Esophagus squamous epithelium (tissue), 5 donors: ENCODE measurements at regions not wholly inside any gene's neighbourhood (a gene's known extent, or its start where the extent isn't known, plus 50 kb on each side); places are given as distances from the start of the nearest gene placed in this dataset.

Experiments used
- DNase-seq: peaks from one replicate; lab custom pipeline; 2025; lab: John Stamatoyannopoulos, UW
- H3K27ac ChIP-seq, 4 donors: fragments of 200-600 bp; sonication (generic); one replicate each; pipeline ENCODE4 v1.5.1; 2016 to 2019; ENCODE audit warnings: mild to moderate bottlenecking in 1 of 4
- H3K27me3 ChIP-seq, 4 donors: fragments of 200-600 bp; sonication (generic); 1 replicate in 3 of 4; 2 replicates in 1 of 4; pipeline versions ENCODE4 v1.5.1 to v1.6.0; 2017 to 2021; ENCODE audit warnings: antibody characterized with exemption in 1 of 4
- H3K36me3 ChIP-seq, 3 donors: fragments of 200-600 bp; sonication (generic); one replicate each; pipeline ENCODE4 v1.5.1; 2016 to 2019
- H3K4me1 ChIP-seq, 3 donors: fragments of 200-600 bp; sonication (generic); one replicate each; pipeline ENCODE4 v1.5.1; 2017 to 2019
- H3K4me3 ChIP-seq, 4 donors: fragments of 200-600 bp; sonication (generic); 1 replicate in 3 of 4; 2 replicates in 1 of 4; pipeline ENCODE4 v1.5.1; 2016 to 2019; ENCODE audit warnings: mild to moderate bottlenecking in 2 of 4, moderate library complexity in 1 of 4
- H3K9me3 ChIP-seq, 3 donors: fragments of 200-600 bp; sonication (generic); one replicate each; pipeline ENCODE4 v1.5.1; 2016 to 2019
- CTCF ChIP-seq, 6 experiments: fragments of 450-650 bp in 4 of 6; fragments of 200-600 bp in 2 of 6; sonication (generic) in 2 of 6; IDR thresholded peaks; one replicate each; pipeline ENCODE4 v1.5.1; 2016 to 2019; ENCODE audit warnings: antibody characterized with exemption in 6 of 6, mild to moderate bottlenecking in 4 of 6, moderate library complexity in 4 of 6
- POLR2A ChIP-seq, 4 donors: fragments of 450-650 bp; IDR thresholded peaks; one replicate each; pipeline ENCODE4 v1.6.1; 2017; ENCODE audit warnings: antibody characterized with exemption in 4 of 4, mild to moderate bottlenecking in 4 of 4, moderate library complexity in 3 of 4
- whole genome bisulfite sequencing, 2 donors: methylation state at CpG; one replicate each; pipeline ENCODE4 v1.1.5; 2018; 5-methylcytosine and 5-hydroxymethylcytosine counted together
- intact Hi-C: fragments of 100-400 bp; cut with DNase I; formaldehyde crosslinking; loops from one replicate; pipeline ENCODE4 v1.15.0; 2022
- donor health status: DM: yes; HTN: yes; CAD: no.

- Histone ChIP-seq H3K9me3 (no peaks in the 10 kb centered on the region), H3K27ac (no peak overlapping the region), H3K27me3 (no peaks in the 10 kb centered on the region), H3K4me1 (no peaks in the 10 kb centered on the region), H3K36me3 (no peaks in the 10 kb centered on the region), H3K4me3 (no peak overlapping the region)
- no peak for DNase-seq
- intact Hi-C loops, result no loop called here
- TF ChIP-seq CTCF (IDR thresholded peaks at IDR 0.05), result no peak
- TF ChIP-seq POLR2A (IDR thresholded peaks at IDR 0.05), result no peak
Measured at GRCh38 chr15:87369269-87369668, 887.3 kb downstream of the NTRK3 start.

- TF ChIP-seq POLR2A (IDR thresholded peaks at IDR 0.05) (no peak), CTCF (IDR thresholded peaks at IDR 0.05) (no peak)
- WGBS, 2 donors, result no CpG with 5 or more reads among the region's 2 CpGs
- Histone ChIP-seq H3K27me3 (no peaks in the 10 kb centered on the region), H3K27ac (no peak overlapping the region), H3K36me3 (no peaks in the 10 kb centered on the region), H3K4me1 (no peaks in the 10 kb centered on the region), H3K4me3 (no peak overlapping the region), H3K9me3 (no peaks in the 10 kb centered on the region)
- intact Hi-C loops, result no loop called here
- DNase-seq, result no peak
Measured at GRCh38 chr15:87368511-87368910, 888.0 kb downstream of the NTRK3 start.

GRCh38 chr15:87365186-87365585 is 891.4 kb downstream of the NTRK3 start:
- TF ChIP-seq CTCF (IDR thresholded peaks at IDR 0.05), result no peak
- no peak for TF ChIP-seq POLR2A (IDR thresholded peaks at IDR 0.05)
- no peak overlapping the region for H3K27ac ChIP-seq
- H3K36me3 ChIP-seq, result no peaks in the 10 kb centered on the region
- no peak for DNase-seq
- H3K4me3 ChIP-seq, result no peak overlapping the region
- WGBS, 2 donors, result 37 to 46% methylated on average over 2 of the region's 2 CpGs
- intact Hi-C loops, result no loop called here
- no peaks in the 10 kb centered on the region for H3K9me3 ChIP-seq
- H3K4me1 ChIP-seq, result no peaks in the 10 kb centered on the region
- no peaks in the 10 kb centered on the region for H3K27me3 ChIP-seq

GRCh38 chr15:87362531-87362930 is 894.0 kb downstream of the NTRK3 start:
- Histone ChIP-seq H3K4me3 (no peak overlapping the region), H3K27me3 (no peaks in the 10 kb centered on the region), H3K36me3 (no peaks in the 10 kb centered on the region), H3K4me1 (no peaks in the 10 kb centered on the region), H3K27ac (no peak overlapping the region), H3K9me3 (no peaks in the 10 kb centered on the region)
- intact Hi-C loops, result no loop called here
- WGBS, 2 donors, result 62 to 67% methylated on average over 2 of the region's 2 CpGs
- TF ChIP-seq POLR2A (IDR thresholded peaks at IDR 0.05), result no peak
- no peak for TF ChIP-seq CTCF (IDR thresholded peaks at IDR 0.05)
- DNase-seq, result no peak

- no peak for DNase-seq
- 23 to 37% methylated on average over 3 of the region's 3 CpGs for WGBS, 2 donors
Measured at GRCh38 chr15:87357637-87358313, 898.8 kb downstream of the NTRK3 start.

More at GRCh38 chr15:87357637-87358313, 898.8 kb downstream of the NTRK3 start:
- H3K4me3 ChIP-seq, result no peak overlapping the region
- H3K36me3 ChIP-seq, result no peaks in the 10 kb centered on the region
- intact Hi-C loops, result no loop called here
- TF ChIP-seq CTCF (IDR thresholded peaks at IDR 0.05) (no peak), POLR2A (IDR thresholded peaks at IDR 0.05) (no peak)
- H3K27ac ChIP-seq, result no peak overlapping the region
- H3K9me3 ChIP-seq, result no peaks in the 10 kb centered on the region
- no peaks in the 10 kb centered on the region for H3K27me3 ChIP-seq
- H3K4me1 ChIP-seq, result no peaks in the 10 kb centered on the region
